Osteoblast (primary cell): ENCODE measurements at regions not wholly inside any gene's neighbourhood (a gene's known extent, or its start where the extent isn't known, plus 50 kb on each side); places are given as distances from the start of the nearest gene placed in this dataset.

Experiments used
- DNase-seq: peaks from one replicate; pipeline ENCODE4 v3.0.0; 2011; ENCODE audit warnings: low spot score, mixed read lengths; ENCODE audit not compliant: insufficient read length; ENCODE audit errors: missing footprints
- H2AFZ ChIP-seq: 2 replicates; pipeline ENCODE4 v1.6.0; 2011; ENCODE audit warnings: mild to moderate bottlenecking, low read length
- H3K27ac ChIP-seq: 2 replicates; pipeline ENCODE4 v1.5.1; 2011; ENCODE audit warnings: mild to moderate bottlenecking, low read depth, low read length, moderate library complexity
- H3K27me3 ChIP-seq: 2 replicates; pipeline ENCODE4 v1.6.0; 2012; ENCODE audit warnings: mild to moderate bottlenecking, control low read depth, inconsistent platforms, low read length, moderate library complexity; ENCODE audit not compliant: insufficient read depth
- H3K36me3 ChIP-seq: 2 replicates; pipeline ENCODE4 v1.5.1; 2011; ENCODE audit warnings: mild to moderate bottlenecking, low read length, control low read depth, moderate library complexity; ENCODE audit not compliant: insufficient read depth
- H3K4me1 ChIP-seq: 2 replicates; pipeline ENCODE4 v1.5.1; 2011; ENCODE audit warnings: mild to moderate bottlenecking, low read length, control low read depth, moderate library complexity; ENCODE audit not compliant: insufficient read depth
- H3K4me2 ChIP-seq: 2 replicates; pipeline ENCODE4 v1.6.0; 2011; ENCODE audit warnings: mild to moderate bottlenecking, low read length; ENCODE audit not compliant: insufficient read depth
- H3K4me3 ChIP-seq: fragments of 200-600 bp; sonication (generic); 3 replicates; pipeline ENCODE4 v1.5.1; 2012; ENCODE audit warnings: mild to moderate bottlenecking, low read length, inconsistent platforms; ENCODE audit not compliant: insufficient read depth
- H3K79me2 ChIP-seq: 2 replicates; pipeline ENCODE4 v1.6.0; 2012; ENCODE audit warnings: mild to moderate bottlenecking, low read length, control low read depth, inconsistent platforms; ENCODE audit not compliant: insufficient read depth
- H3K9me3 ChIP-seq: 2 replicates; pipeline ENCODE4 v1.5.1; 2011; ENCODE audit warnings: low read depth, low read length, control low read depth
- H4K20me1 ChIP-seq: 2 replicates; pipeline ENCODE4 v1.6.0; 2012; ENCODE audit warnings: mild to moderate bottlenecking, low read length, control low read depth; ENCODE audit not compliant: insufficient read depth
- CTCF ChIP-seq: IDR thresholded peaks from 2 replicates; pipeline ENCODE4 v1.5.1; 2011; ENCODE audit warnings: mild to moderate bottlenecking, low read depth, low read length, moderate library complexity; ENCODE audit errors: extremely low read depth

- no peak for TF ChIP-seq CTCF
- H3K4me1 ChIP-seq, result no peaks in the 10 kb centered on the region
- no peak overlapping the region for H3K4me2 ChIP-seq
- no peak overlapping the region for H3K4me3 ChIP-seq
- H2AFZ ChIP-seq, result no peak overlapping the region
- DNase-seq, result peak; percentile 57
- no peaks in the 10 kb centered on the region for H4K20me1 ChIP-seq
- H3K79me2 ChIP-seq, result no peaks in the 10 kb centered on the region
- H3K27ac ChIP-seq, result no peak overlapping the region
- no peaks in the 10 kb centered on the region for H3K36me3 ChIP-seq
- no peaks in the 10 kb centered on the region for H3K27me3 ChIP-seq
- H3K9me3 ChIP-seq, result no peaks in the 10 kb centered on the region
Observed at GRCh38 chr5:8176101-8176693, 307.2 kb downstream of the MTRR start.

- H3K27ac ChIP-seq, result no peak overlapping the region
- H4K20me1 ChIP-seq, result no peaks in the 10 kb centered on the region
- TF ChIP-seq CTCF, result peak; percentile 42
- no peak overlapping the region for H3K4me3 ChIP-seq
- no peaks in the 10 kb centered on the region for H3K36me3 ChIP-seq
- H3K27me3 ChIP-seq, result no peaks in the 10 kb centered on the region
- H3K4me1 ChIP-seq, result no peaks in the 10 kb centered on the region
- no peaks in the 10 kb centered on the region for H3K9me3 ChIP-seq
- H3K4me2 ChIP-seq, result no peak overlapping the region
- no peak for DNase-seq
- H2AFZ ChIP-seq, result no peak overlapping the region
- H3K79me2 ChIP-seq, result no peaks in the 10 kb centered on the region
Observed at GRCh38 chr5:8184455-8185063, 315.6 kb downstream of the MTRR start.

GRCh38 chr5:8185852-8186251 lies 316.9 kb downstream of the MTRR start:
- Histone ChIP-seq H4K20me1 (no peaks in the 10 kb centered on the region), H3K4me1 (no peaks in the 10 kb centered on the region), H2AFZ (no peak overlapping the region), H3K9me3 (no peaks in the 10 kb centered on the region), H3K27me3 (no peaks in the 10 kb centered on the region), H3K4me3 (no peak overlapping the region), H3K79me2 (no peaks in the 10 kb centered on the region), H3K4me2 (no peak overlapping the region), H3K36me3 (no peaks in the 10 kb centered on the region), H3K27ac (no peak overlapping the region)
- no peak for TF ChIP-seq CTCF
- peak; percentile 14 for DNase-seq

GRCh38 chr5:8188874-8189565 lies 320.1 kb downstream of the MTRR start:
- Histone ChIP-seq H3K4me1 (no peaks in the 10 kb centered on the region), H4K20me1 (no peaks in the 10 kb centered on the region), H3K27me3 (no peaks in the 10 kb centered on the region), H3K4me3 (no peak overlapping the region), H2AFZ (no peak overlapping the region), H3K4me2 (no peak overlapping the region), H3K9me3 (no peaks in the 10 kb centered on the region), H3K79me2 (no peaks in the 10 kb centered on the region), H3K36me3 (no peaks in the 10 kb centered on the region), H3K27ac (no peak overlapping the region)
- TF ChIP-seq CTCF, result no peak
- DNase-seq, result no peak
